CD4-positive, alpha-beta T cell treated with Interleukin-12 subunit alpha and Interleukin-12 subunit beta, for 1 hour (primary cell): ENCODE measurements at regions not wholly inside any gene's neighbourhood (a gene's known extent, or its start where the extent isn't known, plus 50 kb on each side); places are given as distances from the start of the nearest gene placed in this dataset.
"Not testable (repeated sequence)": the region's sequence is repeated elsewhere in the genome, so short reads cannot be mapped to it uniquely, and the experiment has no call there.

Source experiments
- DNase-seq: peaks from one replicate; pipeline ENCODE4 v3.0.0-alpha.2; 2020

DNA sequence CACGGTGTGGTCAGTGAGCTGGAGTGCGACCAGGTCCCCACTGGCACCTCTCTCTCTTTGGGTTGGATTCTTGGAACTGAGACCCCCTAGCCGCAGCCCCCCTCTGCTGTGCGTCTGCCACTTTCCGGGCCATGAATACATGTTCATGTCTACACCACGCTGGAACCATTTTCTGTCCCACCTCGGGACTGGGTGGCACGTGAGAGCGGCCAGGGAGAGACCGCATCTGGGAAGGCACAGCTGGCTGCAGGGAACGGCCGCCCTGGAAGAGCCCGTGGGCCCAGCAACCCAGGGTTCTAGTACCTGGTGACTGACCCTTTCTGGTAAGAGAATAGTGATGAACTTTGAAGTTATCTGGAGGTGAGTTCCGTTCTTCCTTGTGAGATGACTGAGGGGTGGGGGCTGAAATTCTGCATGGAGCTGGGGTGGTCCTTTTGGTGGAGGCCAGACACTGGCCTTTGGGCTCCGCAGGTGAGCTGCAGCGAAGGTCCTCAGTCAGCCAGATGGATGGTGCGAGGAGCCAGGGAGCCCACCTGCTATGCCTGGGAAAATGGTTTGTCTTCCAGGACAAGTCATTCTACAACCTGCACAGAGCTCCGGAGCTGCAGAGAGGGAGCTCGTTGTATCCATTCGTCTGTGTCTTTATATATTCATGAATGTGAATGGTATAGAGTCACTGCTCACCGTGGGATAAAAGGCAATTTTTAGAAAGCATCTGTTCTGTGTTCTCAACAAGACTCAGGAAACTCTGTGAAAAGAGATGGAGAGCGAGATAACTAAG lies 223.5 kb downstream of the NDUFA10 start:
- DNase-seq = no peak

DNA sequence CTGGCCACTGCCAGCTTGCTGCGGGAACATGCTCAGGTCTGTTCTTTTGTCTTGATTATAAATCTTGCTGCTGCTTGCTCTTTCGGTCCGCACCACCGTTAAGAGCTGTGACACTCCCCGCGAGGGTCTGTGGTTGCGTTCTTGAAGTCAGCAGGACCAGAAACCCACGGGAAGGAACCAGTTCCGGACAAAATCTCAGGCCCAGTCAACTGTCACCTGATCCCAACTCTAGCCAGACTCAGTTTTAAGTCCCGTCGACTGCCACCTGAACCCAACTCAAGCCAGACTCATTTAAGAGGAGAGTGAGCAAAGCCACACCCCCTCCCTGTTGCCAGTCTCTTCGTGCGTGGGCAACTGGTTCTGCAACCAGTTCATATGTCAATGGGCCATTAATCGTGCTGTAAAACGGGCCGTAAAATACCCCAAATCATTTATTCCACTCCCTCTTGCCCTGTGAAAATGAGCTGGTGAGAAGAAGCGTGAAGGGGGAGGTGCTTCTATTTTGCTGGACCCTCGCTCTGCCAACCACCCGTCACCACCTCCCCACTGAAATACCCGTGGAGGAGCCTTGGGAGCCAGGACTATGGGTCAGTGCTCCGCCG lies 224.3 kb downstream of the NDUFA10 start:
- no peak for DNase-seq

DNA sequence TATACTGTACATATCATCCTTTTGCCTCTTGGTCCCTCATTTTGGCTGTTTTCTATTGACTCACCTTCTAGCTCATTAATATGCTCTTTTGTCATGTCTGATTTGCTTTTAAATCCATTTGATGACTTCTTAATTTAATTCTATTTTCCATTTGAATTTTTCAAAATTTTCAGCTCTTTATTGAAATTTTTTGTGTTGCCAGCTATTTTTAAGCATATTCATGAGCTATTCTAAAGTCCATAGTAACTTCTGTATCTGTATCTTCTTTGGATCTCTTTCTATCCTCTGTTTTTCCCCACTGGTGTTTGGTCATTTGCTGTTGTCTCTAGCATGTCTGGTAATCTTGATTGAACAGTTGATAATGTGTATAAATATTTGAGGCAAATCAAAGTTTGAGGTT lies 227.8 kb downstream of the NDUFA10 start:
- no peak for DNase-seq

DNA sequence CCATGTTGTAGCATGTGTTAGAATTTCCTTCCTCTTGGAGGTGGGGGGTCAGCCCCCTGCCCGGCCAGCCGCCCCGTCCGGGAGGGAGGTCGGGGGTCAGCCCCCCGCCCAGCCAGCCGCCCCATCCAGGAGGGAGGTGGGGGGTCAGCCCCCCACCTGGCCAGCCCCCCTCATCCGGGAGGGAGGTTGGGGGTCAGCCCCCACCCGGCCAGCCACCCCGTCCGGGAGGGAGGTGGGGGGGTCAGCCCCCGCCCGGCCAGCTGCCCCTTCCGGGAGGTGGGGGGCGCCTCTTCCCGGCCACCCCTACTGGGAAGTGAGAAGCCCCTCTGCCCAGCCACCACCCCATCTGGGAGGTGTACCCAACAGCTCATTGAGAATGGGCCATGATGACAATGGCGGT lies 229.4 kb downstream of the NDUFA10 start:
- DNase-seq = not testable (repeated sequence)

DNA sequence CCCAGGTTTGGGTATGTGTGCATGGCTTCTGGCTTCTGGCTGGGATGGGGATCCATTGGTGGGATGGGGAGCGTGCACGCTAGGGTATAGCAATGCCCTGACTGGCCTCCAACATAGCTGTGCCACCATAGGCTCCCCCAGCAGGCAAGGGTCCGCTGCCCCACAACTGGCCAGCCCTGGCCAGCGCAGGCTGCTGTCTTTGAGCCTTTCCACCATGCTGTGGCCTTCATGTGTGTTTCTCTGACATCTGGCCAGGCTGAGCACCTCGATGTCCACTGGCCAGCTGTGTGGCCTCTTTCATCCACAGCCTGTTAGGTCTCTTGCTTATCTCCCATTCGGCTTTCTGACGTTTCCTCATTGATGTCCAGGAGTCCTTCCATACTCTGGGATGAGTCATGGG lies 231.3 kb downstream of the NDUFA10 start:
- DNase-seq = no peak

DNA sequence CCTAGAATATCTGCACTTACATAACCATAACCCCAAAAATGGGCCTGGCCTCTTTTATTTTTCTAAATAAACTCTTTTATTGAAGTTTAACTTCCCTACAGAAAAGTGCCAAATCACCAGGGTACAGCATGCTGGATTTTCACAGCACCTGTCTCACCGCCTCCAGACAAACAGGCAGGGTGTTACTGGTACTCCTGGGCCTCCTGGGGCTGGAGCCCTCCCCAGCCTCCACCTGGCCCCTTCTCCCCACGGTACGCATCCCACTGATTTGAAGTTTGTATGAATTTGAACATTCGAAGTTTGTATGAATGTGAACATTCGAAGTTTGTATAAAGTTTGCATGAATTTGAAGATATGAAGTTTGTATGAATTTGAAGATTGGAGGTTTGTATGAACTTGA lies 232.1 kb downstream of the NDUFA10 start:
- no peak for DNase-seq

DNA sequence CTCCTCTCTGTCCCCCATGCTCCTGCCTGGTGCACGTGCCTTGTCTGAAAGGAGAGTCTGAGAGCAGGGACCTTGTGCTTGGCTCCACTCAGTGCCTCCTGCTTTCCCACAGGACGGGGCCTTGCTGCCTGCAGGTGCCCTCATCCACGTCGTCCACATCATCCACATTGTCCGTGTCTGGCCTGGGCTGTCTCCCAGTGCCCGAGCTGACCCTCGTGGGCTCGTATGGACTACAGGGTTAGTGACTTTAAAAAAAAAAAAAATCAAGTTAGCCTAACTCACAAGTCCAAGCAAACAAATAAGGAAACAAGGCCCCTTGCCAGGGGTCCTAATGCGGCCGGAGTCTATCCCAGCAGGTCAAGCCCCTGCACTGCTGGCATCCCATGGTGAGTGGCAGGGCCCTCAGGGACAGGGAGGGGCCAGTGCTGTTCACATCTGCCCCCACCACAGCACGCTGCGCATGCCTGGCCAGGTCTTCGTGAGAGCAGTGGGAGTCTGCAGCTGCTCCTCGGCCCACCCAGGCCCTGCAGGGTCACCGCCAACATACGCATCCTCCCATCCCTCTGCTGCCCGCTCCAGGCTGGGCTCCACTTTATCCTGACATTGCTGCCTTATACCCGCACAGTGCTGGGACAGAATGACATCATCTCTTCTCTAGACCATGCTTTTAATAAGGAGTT lies 232.6 kb downstream of the NDUFA10 start:
- DNase-seq = no peak

DNA sequence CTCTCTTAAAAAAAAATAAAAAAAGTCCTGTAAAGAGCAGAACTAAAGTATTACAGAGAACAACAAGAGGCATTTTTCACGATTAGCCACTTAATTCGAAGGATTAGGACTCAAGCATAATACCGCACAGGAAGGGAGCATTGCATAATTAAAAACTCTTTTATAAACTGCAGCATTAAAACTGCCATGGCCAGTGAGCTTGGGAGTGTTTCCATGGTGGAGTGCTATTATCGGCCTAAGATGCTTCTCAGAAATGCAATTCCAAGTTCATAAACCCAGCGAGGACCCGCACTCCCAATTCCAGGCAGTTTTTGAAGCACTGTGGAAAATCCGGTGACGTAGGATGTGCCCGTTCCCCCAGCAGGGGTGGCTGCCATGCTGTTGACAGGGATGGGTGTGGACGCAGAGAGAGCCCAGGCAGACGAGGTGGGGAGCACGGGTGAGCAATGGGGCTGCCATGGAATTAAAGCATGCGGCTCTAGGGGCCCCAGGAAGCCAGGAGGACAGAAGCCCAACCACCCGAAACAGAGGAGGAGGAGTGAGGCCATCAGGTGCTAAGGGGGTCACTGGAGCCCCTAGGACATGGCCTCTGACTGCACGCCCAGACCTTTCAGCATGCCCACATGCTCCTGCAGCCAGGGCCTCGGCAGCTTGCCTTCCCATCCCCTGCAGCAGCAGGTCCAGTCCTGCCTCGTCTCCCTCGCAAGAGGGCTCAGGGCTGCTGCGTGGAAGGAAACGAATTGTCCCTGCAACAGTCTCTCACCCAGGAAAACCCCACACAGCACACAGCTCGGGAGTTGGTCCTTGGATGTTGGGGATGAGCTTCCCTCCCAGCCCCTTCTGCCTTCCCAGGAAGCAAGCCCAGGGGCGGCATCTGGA lies 233.4 kb downstream of the NDUFA10 start:
- DNase-seq = no peak

DNA sequence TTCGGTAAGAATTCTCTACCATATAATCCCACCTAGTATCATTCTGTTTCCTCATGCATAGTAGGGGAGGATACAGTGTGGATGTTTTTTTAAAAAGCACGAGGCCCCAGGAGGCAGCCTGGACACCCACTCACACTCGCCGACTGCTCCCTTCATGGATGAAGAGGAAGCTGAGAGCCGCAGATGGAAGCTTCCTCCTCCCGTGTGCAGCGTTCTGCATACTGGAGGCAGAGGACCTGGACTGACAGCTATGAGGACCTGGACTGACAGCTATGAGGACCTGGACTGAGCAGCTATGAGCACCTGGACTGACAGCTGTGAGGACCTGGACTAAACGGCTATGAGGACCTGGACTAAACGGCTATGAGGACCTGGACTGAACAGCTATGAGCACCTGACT lies 234.4 kb downstream of the NDUFA10 start:
- DNase-seq = no peak

DNA sequence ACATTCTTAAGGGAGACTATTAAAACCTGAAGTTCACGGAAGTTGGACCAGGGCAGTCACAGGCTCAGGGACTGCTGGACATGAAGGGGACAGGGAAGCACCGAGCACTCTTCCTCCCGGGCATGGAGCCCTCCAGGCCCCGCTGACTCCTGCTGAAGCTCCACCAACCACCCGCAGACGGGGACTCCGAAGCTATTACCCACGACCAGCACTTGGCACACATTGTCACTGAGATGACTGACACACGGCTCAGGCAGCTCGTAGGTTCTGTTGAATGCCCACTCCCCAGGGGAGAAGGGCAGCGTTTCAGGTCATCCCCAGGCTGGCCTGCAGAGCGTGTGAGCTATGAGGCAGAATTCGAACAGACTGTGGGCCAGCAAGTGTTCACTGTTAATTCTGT lies 234.8 kb downstream of the NDUFA10 start:
- DNase-seq = no peak

DNA sequence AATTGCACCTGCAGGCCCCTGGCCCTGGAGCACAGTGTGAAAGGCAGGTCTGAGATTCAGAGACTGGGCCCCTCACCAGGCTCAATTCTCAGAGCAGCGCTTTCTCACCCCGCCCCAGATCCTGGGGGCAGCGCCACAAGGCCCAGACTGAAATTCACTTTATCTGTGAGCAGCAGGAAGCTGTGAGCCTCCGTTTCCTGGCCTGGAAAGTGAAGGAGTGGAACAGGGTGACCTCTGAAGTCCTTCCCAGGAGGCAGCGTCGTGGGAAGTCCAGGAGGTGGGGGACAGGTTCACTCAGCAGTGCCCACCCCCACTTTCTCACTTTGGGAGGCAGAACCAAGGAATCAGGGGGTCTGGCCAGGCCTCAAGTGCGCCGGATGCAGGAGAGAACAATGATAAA lies 235.4 kb downstream of the NDUFA10 start:
- no peak for DNase-seq

DNA sequence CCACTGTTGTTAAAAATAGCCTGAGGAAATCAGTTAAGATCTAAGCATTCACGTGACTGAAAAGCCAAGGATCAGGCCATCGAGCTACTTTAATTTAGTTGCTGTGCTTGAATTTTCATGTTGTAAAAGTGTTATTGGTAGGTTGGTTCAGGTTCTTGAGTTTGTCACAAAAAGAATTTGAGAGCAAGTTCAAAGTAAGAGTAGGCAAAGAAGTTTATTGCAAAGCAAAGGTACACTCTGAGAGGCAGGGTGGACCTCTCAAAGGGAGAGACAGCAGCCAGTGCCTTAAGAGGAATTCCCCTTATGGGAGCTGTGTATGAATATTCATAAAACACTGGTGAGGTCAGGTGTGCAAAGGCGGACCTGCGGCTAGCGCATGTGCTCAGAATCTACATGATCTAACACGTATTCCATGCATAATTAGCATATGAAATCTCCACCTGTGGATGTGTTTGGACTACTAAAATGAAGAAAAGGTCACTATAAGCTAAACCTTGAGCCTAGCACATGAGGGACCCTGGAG lies 236.5 kb downstream of the NDUFA10 start:
- DNase-seq = no peak

DNA sequence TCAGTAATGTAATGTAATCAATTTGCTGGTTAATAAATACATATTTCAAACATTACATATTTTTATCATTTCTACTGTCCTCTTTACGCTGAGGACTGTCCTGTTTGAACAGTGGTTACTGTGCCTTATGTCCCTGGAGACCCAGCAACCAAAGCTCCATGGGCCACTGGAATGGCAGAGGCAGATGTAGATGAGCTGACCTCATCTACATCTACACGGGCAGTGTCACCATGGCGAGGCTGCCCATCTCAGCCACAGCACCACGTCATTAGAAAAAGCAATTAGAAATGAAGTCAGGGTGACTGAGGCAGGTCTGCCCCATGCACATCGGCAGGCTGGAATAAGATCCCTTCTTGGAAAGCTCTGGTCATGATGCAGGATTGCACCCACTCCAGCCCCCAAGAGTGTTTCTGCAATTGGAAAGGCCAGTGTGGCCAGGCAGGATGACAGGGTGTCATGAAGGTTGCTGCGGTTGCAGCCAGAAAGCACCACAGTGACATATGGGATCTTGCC lies 237.5 kb downstream of the NDUFA10 start:
- DNase-seq = no peak

DNA sequence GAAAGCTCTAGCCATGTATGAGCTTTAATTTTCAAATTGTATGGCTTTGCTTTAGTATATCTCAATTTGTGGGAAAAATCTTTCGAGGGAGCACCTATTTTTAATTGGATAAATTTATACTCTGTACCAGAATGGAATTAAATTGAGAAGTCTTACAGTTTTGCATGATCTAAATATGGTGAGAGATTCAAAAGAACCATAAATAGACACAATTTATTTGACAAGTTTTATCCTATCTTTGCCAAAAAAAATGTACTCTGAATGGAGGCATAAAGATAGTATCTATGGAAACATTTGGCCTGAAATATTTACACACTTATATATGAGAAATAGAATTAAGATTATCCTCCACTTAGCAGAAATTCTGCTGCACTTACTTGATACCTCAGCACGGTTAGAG lies 238.4 kb downstream of the NDUFA10 start:
- DNase-seq = no peak

DNA sequence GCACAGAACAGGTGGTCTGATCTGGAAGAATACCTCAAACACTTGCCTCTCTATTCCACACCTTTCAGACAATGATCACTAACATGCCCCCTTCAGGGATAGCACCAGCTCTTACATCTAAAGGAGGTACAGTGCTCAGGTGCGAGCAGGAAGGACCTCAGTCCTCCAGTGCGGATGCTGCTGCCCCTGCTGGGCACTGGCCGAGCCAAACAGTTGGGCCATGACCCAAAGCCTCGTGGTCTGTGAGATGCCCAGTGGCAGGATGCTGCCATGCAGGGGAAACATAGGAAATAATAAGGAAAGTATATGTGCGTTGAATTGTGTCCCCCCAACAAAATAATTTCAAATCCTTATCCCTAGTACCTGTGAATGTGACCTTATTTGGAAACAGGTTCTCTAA lies 243.7 kb downstream of the NDUFA10 start:
- no peak for DNase-seq

DNA sequence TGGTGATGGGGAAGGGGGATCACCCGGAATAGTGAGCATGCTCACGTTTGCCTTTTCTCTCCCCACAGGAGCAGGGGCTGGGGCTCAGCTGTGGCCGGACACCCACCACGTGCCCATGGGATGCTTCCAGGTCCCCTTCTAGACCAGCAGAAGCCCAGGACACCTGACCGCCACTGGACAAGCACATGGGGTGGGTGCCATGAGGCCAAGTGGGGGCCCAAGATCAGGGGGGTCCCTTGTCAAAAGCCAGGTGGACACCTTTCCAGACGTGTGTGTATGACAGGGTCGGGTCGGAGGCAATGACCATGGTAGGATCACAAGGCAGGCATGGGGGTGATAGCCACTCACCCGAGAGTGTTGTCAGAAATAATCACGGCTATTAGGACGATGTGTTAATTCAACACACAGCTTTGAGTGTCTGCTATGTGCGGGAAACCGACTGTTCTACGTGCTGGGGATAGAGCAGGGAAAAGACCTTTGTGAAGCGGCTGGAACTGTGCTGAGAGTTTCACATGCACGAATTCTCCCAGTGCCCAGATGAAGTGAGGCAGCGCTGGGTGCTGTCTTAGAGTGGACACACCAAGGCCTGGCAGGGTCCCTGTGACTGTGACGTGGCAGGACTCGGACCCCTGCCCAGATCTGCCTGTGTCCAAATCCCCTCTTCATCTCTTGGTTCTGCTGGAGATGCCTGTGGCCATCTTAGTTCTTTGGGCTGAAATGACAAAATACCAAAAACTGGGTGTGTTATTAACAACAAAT lies 244.7 kb downstream of the NDUFA10 start:
- no peak for DNase-seq

DNA sequence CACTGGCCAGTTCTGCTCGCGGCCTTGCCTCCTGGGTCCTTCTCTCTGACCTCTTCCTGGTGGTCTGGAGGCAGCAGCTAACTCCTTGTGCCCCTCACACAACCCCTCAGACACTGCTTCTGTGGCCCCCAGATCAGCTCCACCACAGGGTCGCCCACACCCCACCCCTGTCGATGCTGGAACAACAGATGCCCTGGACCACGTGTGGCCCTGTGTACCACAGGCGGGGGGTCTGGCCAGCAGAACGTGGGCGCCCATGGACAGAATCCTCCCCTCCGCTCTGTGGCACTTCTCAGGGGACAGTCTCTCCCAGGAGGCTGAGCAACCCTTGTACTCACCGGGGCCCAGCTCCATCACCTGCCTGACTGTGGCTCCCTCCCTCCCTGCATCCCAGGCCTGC lies 245.6 kb downstream of the NDUFA10 start:
- DNase-seq = no peak

DNA sequence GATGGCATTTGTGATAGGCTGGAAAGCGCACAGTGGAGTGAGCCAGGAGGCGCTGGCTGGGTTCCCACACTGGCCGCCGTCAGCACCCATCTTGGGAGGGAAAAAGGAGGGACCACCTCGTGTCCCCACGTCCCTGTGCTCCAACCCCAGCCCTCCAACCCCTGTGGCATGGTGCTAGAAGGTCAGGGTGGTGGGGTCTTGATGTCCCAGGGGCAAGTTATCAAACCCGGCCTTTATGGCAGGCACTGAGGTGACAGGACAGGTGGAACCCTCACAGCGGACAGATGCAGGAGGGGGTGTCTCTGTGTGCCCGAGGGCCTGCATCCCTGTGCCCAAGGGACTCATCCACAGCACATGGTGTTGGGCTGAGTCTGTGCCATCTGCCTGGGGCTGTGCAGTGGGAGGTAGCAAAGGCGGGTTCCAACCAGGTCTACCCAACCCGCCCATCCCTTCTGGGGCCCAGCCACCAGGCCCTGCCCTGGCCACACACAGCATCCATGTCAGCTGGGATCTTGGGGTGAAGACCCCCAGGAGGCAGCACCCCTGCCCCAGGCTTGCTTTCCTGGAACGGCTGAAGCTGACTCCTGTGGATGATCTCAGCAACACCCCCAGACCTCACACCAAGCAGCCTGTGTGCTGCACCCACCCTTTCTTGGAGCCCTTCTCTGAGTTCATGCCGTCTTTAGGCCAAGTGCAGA lies 246.1 kb downstream of the NDUFA10 start:
- DNase-seq = no peak

DNA sequence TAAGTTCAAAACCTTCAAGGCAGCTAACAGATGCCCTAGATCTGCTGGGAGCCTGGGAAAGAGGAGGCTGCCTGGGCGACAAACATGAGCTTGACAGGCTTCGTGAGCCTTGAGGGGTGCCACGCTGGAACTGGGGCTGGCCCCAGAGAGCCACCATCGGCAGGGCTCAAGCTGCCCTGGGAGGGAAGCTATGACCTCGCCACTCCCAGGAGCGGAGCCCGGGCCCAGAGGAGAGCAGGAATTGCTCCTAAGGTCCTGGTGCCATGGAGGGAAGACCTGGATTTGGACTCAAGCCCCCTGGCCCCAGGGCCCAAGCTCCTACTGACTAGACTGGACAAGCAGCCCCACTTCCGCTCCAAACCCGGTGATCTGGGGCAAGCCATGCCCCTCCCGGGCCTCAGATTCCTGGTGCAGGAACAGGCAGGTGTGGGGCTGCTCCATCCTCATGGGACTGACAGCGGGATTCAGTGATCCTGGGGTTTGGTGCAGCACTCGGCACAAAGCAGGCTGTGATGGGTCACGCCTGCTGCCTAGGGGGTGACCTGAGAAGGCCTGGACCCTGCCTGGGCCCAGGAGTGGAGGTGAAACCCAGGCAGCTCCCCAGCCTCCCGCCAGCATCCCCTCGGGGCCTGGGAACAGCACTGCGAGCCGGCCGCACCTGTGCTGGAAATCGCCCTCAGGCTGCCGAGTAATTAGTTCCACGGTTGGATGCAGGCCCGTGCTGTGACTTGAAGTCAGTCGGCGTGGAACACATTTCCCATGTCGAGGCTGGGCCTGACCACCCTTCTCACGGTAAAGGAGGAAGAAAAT lies 246.9 kb downstream of the NDUFA10 start:
- no peak for DNase-seq

DNA sequence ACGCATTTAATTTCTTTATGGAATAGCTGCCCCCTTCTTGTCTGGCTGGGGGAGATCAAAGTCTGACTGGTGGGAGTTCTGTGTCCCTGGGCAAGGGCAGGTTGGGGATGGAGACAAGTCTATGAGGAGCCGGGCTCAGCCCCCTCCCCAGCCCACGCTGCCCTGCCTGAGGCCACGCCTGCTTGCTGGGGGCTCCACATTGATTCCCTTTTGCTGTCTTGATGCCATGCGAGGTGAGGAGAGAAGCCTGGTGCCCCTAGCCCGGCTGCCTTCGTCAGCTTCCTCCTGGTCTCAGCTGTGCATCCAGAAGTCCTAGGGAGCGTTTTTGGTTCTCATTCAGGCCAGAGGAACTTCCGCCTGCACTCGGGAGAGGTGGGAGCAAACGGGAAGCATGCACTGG lies 247.9 kb downstream of the NDUFA10 start:
- no peak for DNase-seq
